ENCODE measurements at regions not wholly inside any gene's neighbourhood (a gene's known extent, or its start where the extent isn't known, plus 50 kb on each side); places are given as distances from the start of the nearest gene placed in this dataset.

DNA sequence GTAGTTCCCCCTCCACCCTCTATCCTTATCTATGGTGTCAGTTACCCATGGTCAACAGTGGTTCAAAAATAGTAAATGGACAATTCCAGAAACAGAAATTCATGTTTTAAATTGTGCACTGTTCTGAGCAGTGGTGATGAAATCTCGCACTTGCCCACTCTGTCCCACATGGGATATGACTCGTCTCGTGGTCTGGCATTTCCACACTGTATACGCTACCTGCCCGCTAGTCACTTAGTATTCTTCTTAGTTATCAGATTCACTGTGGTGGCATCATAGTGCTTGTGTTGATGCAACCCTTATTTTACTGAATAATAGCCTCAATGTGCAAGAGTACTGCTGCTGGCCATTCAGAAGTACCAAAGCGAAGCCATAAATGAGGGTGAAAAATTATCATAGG, 507.0 kb downstream of the SNAPC1 start:
- TF ChIP-seq, protein P1, sequence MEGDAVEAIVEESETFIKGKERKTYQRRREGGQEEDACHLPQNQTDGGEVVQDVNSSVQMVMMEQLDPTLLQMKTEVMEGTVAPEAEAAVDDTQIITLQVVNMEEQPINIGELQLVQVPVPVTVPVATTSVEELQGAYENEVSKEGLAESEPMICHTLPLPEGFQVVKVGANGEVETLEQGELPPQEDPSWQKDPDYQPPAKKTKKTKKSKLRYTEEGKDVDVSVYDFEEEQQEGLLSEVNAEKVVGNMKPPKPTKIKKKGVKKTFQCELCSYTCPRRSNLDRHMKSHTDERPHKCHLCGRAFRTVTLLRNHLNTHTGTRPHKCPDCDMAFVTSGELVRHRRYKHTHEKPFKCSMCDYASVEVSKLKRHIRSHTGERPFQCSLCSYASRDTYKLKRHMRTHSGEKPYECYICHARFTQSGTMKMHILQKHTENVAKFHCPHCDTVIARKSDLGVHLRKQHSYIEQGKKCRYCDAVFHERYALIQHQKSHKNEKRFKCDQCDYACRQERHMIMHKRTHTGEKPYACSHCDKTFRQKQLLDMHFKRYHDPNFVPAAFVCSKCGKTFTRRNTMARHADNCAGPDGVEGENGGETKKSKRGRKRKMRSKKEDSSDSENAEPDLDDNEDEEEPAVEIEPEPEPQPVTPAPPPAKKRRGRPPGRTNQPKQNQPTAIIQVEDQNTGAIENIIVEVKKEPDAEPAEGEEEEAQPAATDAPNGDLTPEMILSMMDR (IDR thresholded peaks at IDR 0.05; ENCODE audit: insufficient read depth, low read length, poor library complexity, severe bottlenecking): no peak
- no peak for TF ChIP-seq EZH2phosphoT487 (conservative IDR thresholded peaks at IDR 0.05; ENCODE audit: low read length)

Data from SU-DHL-6 (cell line).